OCI-LY7 (cell line): ENCODE measurements at regions not wholly inside any gene's neighbourhood (a gene's known extent, or its start where the extent isn't known, plus 50 kb on each side); places are given as distances from the start of the nearest gene placed in this dataset.

Experiments
- CTCF ChIP-seq: fragments of 200-600 bp; sonication (generic); conservative IDR thresholded peaks from 2 replicates; pipeline ENCODE4 v1.5.1; 2014; ENCODE audit warnings: mild to moderate bottlenecking, antibody characterized with exemption, low read length, moderate library complexity, mixed read lengths
- EZH2phosphoT487 ChIP-seq: fragments of 200-600 bp; sonication (generic); IDR thresholded peaks from 2 replicates; pipeline ENCODE4 v1.6.1; 2018; ENCODE audit warnings: low read depth, borderline replicate concordance, mild to moderate bottlenecking, mixed run types, antibody characterized with exemption, low read length, moderate library complexity, mixed read lengths

GRCh38 chr11:70569996-70570692, 171.8 kb downstream of the CTTN start:
- TF ChIP-seq CTCF: no peak
- no peak for TF ChIP-seq EZH2phosphoT487
